Endothelial cell of hepatic sinusoid (primary cell): ENCODE measurements at regions not wholly inside any gene's neighbourhood (a gene's known extent, or its start where the extent isn't known, plus 50 kb on each side); places are given as distances from the start of the nearest gene placed in this dataset.

Source experiments
- in situ Hi-C: cut with HindIII; loops from 2 replicates; pipeline ENCODE4 v1.10.0; 2017; ENCODE audit warnings: low sequenced_read_pairs

DNA sequence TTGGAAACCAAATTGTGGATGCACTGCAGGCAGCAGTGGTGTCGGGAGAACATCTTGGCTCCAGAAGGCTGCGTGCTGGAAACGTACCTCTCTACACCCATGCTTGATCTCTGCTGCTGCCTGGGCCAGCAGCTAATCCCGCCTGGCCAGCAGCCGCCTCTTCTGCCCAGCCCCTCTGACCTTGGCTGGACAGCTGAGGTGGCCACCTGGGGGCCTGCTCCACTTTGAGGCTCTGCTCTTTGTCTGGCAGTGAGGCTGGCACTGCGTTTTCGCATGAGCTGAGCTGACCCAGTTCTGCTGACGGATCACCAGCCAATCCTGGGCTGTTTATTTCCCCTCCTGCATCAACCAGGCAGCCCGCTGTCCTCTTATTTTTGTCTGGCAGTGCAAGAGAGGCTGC is 154.9 kb downstream of the TENT4A start:
- in situ Hi-C loops = no loop called here

- in situ Hi-C loops = no loop called here
Observed at GRCh38 chr5:6868575-6869215, 155.5 kb downstream of the TENT4A start.

- in situ Hi-C loops = no loop called here
Observed at GRCh38 chr5:6869677-6870076, 156.4 kb downstream of the TENT4A start.

- in situ Hi-C loops = no loop called here
Observed at GRCh38 chr5:6872441-6873160, 159.4 kb downstream of the TENT4A start.

DNA sequence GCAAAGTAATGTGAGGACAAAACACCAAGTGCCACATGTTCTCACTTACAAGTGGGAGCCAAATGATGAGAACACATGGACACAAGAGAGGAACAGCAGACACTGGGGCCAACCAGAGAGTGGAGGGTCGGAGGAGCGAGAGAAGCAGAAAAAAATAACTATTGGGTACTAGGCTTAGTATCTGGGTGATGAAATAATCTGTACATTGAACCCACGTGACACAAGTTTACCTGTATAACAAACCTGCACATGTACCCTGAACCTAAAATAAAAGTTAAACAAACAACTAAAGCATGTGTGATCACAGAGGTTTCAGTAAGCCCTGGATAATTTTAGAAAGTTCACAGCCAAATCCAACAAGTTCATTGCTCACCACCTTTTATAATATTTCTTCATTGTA is 160.1 kb downstream of the TENT4A start:
- in situ Hi-C loops = no loop called here

DNA sequence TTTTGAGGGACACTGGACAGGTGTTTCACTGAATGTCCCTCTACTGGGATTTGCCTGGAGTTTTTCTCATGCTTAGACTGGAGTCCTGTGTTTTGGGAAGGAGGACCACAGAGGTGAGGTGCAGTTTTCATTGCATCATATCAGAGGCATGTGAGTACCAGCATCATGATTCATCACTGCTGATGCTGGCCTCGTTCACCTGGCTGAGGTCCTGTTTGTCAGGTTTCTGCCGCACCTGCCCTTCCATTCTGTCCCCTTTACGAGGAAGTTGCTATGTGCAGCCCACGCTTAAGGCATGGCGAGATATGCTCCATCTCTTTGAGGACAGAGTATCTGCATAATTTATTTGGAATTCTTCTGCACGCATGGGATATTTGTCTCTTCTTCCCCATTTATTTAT is 162.1 kb downstream of the TENT4A start:
- in situ Hi-C loops = no loop called here

DNA sequence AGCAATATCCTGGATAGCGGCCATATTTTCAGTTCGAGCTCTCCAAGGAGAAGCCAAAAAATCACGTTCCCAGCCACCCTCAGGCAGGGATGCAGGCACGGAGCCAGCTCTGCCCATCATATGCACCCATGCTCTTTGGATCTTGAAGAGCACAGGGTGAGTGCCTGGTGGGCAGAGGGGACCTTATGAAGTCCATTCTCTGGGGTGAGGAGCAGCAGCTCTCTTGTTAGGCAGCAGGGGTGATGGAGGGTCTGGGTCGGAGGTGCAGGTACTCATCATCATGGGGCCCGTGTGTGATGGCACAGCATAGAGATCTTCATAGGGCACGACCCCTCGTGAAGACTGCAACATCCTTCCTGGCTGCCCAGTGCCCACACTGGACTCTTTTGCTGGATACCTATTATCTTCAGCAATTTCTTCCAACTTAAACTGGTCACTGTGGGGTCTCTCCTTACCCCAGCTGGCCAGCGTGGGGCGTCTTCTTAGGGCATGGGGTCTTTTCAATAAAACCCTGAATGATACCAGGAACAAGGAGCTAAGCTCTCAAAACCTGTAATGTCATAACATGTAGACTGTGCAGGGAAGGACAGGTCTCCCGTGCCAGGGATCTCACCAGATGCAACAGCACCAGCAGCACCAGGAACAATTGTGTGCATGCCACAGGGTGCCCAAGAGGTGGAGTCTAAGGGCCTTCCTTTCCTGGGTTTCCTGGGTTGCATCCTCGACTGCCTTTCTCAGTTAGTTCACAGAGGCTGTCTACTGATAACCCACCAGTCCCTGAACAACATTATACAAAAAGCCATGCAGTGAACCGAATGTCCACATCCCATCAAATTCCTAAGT is 165.0 kb downstream of the TENT4A start:
- in situ Hi-C loops = no loop called here

- in situ Hi-C loops = loop anchor here (10.0 kb wide), 1 partner anchor 1831 kb away; no protein-coding TSS in a partner anchor
Observed at GRCh38 chr5:6885581-6885980, 172.3 kb downstream of the TENT4A start.

- in situ Hi-C loops = loop anchor here (10.0 kb wide), 1 partner anchor 1832 kb away; no protein-coding TSS in a partner anchor
Observed at GRCh38 chr5:6886866-6887265, 173.6 kb downstream of the TENT4A start.

DNA sequence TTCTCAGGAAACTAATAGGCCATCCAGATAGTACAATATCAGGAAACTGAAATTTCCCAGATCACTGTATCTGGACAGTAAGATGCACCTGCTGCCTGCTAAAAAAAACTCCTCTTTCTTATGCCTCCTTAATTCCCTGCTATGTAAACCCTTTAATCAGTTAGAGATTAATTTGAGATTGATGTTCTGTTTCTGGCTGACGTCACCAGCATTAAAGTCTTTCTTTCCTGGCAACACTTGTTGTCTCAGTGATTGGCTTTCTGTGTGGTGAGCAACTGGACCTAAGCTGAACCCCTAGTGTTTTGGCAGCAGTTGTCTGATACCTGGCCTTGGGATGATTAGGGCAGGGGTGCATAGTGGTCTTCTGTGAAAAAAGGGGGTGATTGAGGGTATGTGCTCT is 175.8 kb downstream of the TENT4A start:
- in situ Hi-C loops = loop anchor here (10.0 kb wide), 1 partner anchor 1834 kb away; no protein-coding TSS in a partner anchor

GRCh38 chr5:6899221-6899620 is 186.0 kb downstream of the TENT4A start:
- in situ Hi-C loops = no loop called here

GRCh38 chr5:6900247-6901227 is 187.3 kb downstream of the TENT4A start:
- in situ Hi-C loops = no loop called here

GRCh38 chr5:6902094-6902493 is 188.9 kb downstream of the TENT4A start:
- in situ Hi-C loops = no loop called here

GRCh38 chr5:6902597-6902996 is 189.4 kb downstream of the TENT4A start:
- in situ Hi-C loops = no loop called here

DNA sequence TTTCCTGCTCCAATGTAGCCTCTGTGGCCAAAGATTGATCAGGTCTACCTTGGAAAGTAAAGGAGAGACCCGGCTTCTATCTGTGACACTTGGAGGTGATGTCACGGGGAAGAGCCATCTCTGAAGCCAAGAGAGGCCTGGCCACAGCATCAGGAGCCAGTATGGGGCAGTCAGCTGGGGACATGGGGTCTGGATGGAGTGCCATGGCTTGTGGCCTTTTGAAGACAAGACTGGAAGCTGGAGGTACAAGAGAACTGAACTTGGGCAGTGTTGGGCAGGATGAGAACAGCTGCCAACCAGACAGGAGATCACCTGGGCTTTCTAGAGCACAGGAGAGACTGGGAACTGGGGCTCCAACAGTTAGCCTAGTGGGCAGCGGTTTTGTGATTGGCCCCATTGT is 190.7 kb downstream of the TENT4A start:
- in situ Hi-C loops = no loop called here

- in situ Hi-C loops = no loop called here
Observed at GRCh38 chr5:6904860-6905259, 191.6 kb downstream of the TENT4A start.

GRCh38 chr5:6905423-6905822 is 192.2 kb downstream of the TENT4A start:
- in situ Hi-C loops = no loop called here

DNA sequence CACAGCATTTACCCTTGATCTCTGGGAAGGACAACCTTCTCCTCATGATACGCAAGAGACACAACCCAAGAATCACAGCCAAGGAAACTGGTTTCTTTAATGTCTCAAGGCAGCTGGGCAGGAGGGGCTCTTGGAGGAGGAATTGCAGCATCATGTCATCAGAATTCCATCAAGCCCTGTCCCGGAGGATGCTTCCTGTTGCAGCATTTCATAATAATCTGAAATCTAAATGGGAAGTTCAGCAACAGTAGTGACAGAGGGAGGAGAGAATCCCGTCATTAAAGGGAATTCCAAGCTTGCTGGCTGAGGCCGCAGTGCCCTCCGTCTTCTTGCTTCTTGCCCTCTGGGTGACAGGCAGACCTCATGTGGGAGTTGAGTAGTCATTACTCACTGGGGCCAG is 192.7 kb downstream of the TENT4A start:
- in situ Hi-C loops = no loop called here

- in situ Hi-C loops = no loop called here
Observed at GRCh38 chr5:6907320-6907918, 194.2 kb downstream of the TENT4A start.

DNA sequence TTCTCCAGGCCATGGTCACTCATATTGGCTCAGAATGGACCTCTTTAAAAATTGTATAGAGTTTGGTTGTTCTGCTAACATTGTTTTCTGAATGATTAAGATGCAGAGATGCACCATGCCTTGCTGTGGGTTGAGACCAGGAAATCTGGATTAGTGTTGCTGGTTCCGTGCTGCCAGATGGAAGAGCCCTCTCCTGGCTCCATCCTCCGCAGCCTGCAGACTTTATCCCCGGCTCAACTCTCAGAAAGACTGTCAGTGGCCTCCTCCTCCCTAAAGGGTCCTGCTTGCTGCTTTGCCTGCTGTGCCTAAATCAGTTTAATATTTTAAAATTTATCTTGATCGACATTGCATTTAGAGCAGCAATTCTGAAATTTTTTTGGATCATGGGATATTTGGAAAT is 196.7 kb downstream of the TENT4A start:
- in situ Hi-C loops = no loop called here
